HG03135 (cell line): ENCODE measurements at regions not wholly inside any gene's neighbourhood (a gene's known extent, or its start where the extent isn't known, plus 50 kb on each side); places are given as distances from the start of the nearest gene placed in this dataset.

Experiments used
- ATAC-seq: cut with Tn5 transposase; IDR thresholded peaks from one replicate; pipeline ENCODE4 v1.9.1; 2021; ENCODE audit warnings: mild to moderate bottlenecking, moderate library complexity; ENCODE audit not compliant: unreplicated experiment

- no peak for ATAC-seq
Observed at GRCh38 chr16:51815523-51815922, 664.5 kb upstream of the SALL1 start.

GRCh38 chr16:51814617-51815016 is 663.5 kb upstream of the SALL1 start:
- ATAC-seq: no peak

GRCh38 chr16:51813609-51814008 is 662.5 kb upstream of the SALL1 start:
- ATAC-seq: no peak

- ATAC-seq: no peak
Observed at GRCh38 chr16:51812945-51813344, 661.9 kb upstream of the SALL1 start.

- ATAC-seq: no peak
Observed at GRCh38 chr16:51807551-51807950, 656.5 kb upstream of the SALL1 start.

- ATAC-seq: no peak
Observed at GRCh38 chr16:51801635-51802034, 650.6 kb upstream of the SALL1 start.

- no peak for ATAC-seq
Observed at GRCh38 chr16:51797669-51798259, 646.7 kb upstream of the SALL1 start.

- ATAC-seq: no peak
Observed at GRCh38 chr16:51779240-51779639, 628.2 kb upstream of the SALL1 start.

- no peak for ATAC-seq
Observed at GRCh38 chr16:51773071-51773890, 622.2 kb upstream of the SALL1 start.

- ATAC-seq: no peak
Observed at GRCh38 chr16:51766739-51767138, 615.7 kb upstream of the SALL1 start.

- no peak for ATAC-seq
Observed at GRCh38 chr16:51763072-51763661, 612.1 kb upstream of the SALL1 start.

GRCh38 chr16:51762081-51762996 is 611.3 kb upstream of the SALL1 start:
- peak; percentile 92 for ATAC-seq

GRCh38 chr16:51761001-51761400 is 609.9 kb upstream of the SALL1 start:
- no peak for ATAC-seq

GRCh38 chr16:51759999-51760398 is 608.9 kb upstream of the SALL1 start:
- ATAC-seq: no peak

- ATAC-seq: no peak
Observed at GRCh38 chr16:51759329-51759728, 608.3 kb upstream of the SALL1 start.

GRCh38 chr16:51757921-51758479 is 606.9 kb upstream of the SALL1 start:
- ATAC-seq: no peak

- ATAC-seq: no peak
Observed at GRCh38 chr16:51757505-51757904, 606.4 kb upstream of the SALL1 start.

GRCh38 chr16:51757124-51757470 is 606.0 kb upstream of the SALL1 start:
- no peak for ATAC-seq

GRCh38 chr16:51756447-51757123 is 605.5 kb upstream of the SALL1 start:
- ATAC-seq: no peak

GRCh38 chr16:51755577-51756355 is 604.7 kb upstream of the SALL1 start:
- no peak for ATAC-seq
